HG03558 (cell line): ENCODE measurements at regions not wholly inside any gene's neighbourhood (a gene's known extent, or its start where the extent isn't known, plus 50 kb on each side); places are given as distances from the start of the nearest gene placed in this dataset.

Experiments
- ATAC-seq: cut with Tn5 transposase; IDR thresholded peaks from one replicate; pipeline ENCODE4 v1.9.1; 2021; ENCODE audit warnings: moderate number of reproducible peaks; ENCODE audit not compliant: unreplicated experiment; ENCODE audit errors: extremely low read depth

DNA sequence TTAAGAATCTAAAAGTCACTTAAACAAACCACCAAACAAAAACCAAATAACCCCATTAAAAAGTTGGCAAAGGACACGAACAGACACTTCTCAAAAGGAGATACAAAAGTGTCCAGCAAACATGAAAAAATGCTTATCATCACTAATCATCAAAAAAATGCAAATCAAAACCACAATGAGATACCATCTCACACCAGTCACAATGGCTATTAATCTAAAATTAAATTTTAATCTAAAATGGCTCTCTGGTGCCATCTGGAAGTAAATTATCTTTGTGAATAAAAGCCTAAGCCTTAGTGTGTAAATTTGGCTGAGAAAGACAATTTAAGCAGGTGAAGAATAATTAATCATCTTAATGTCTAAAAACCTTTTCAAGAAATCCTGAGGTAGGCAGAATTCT lies 204.5 kb upstream of the PPFIA2 start:
- ATAC-seq: no peak

DNA sequence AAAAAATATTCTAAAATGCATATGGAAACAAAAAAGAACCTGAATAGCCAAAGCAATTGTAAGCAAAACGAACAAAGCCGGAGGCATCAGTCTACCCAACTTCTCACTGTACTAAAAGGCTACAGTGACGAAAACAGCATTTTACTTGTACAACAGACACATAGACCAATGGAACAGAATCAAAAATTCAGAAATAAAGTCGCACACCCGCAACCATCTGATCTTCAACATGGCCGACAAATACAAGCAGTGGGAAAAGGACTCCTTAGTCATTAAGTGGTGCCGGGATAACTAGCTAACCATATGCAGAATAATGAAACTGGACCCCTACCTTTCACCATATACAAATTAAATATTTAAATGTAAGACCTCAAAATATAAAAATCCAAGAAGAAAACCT lies 203.9 kb upstream of the PPFIA2 start:
- no peak for ATAC-seq

DNA sequence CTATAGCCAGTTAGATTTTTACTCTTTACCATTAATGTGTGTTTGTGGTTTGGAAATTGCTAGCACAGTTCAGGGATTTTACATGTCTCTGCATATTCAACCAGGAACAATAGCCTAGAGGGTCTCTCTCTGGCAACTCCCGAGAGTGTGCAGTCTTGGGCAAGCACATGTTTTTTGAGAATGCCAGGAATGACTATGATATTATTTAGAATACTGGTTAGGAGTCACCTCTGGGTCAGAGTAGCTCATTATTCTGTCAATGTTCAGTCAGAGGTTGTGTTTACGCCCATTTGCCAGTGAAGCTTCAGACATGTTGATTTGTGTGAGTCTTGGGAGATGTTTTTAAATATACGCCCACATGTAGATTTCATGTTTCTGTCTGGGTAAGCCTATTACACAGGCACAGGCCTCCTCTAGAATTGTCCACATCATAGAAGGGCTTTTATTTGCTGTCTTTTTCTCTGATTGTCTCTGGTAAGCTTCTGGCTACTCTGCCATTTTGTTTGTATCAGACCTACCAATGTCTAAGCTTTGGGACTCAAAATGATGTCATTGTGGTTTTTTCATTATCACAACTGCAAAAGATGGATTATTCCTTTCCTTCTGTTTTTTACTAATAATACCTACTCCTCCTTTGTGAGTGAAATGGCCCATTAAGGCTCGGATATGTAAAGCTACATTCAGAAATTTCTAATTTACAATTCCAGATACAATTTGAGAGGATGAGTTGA lies 203.1 kb upstream of the PPFIA2 start:
- ATAC-seq: no peak

DNA sequence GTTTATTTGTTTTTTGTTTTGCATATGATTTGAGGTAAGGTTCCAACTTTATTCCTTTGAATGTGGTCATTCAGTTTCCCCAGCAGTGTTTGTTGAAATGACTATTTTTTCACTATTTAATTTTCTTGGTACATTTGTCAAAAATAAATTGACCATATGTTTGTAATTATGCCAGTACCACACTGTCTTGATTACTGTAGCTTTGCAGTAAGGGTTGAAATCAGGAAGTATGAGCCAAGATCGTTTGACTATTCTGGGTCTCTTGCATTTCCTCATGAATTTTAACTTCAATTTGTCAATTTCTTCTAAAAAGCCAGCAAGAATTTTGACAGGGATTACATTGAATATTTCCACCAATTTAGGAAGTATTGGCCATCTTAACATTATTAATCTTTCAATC lies 199.3 kb upstream of the PPFIA2 start:
- no peak for ATAC-seq

DNA sequence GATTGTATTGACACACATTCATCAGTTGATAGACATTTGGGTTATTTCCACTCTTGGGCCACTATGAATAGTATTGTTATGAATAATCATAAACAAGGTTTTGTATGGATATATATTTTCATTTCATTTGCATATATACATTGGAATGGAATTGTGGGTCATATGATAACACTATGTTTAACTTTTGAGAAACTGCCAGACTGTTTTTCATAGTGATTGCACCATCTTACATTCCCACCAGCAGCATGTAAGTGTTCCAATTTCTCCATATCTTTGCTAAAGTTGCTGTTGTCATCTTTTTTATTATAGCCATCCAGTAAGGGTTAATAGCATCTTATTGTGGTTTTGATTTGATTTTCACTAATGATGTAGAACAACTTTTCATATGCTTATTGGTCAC lies 198.5 kb upstream of the PPFIA2 start:
- no peak for ATAC-seq

DNA sequence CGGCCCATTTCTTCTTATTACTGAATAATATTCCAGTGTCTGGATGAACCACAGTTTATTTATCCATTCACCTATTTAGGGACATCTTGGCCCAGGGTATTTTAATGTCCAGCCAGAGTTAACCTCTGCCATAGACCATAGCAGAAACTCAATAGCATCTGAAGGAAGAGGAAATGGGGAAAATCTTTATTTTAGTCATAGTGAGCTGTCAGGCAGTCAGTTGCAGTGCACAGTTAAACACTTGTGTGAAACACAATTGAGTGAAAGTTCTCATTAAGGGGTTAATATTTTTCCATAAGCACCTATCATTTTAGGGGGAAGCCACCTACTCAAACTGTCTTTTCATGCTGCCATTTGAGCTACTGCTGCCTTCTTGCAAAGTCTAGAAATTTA lies 197.3 kb upstream of the PPFIA2 start:
- ATAC-seq: no peak

DNA sequence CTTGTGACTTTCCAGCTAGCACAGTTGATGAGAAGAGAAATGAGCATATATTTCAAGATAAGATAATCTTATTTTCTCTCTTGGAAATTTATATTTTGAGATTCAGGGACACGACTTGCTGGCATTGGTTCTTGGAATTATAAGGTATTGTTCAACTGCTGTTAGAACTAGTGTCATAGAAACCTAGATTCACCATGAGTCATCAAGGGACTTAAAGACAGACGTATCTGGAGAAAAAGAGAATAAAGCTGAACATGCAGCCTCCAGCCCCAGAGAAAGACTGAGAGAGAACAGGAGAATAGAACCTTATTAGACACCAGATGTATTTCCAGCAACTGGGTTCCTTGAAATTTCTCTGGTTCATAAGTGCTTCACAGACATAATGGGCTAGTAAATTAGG lies 194.4 kb upstream of the PPFIA2 start:
- ATAC-seq: no peak

DNA sequence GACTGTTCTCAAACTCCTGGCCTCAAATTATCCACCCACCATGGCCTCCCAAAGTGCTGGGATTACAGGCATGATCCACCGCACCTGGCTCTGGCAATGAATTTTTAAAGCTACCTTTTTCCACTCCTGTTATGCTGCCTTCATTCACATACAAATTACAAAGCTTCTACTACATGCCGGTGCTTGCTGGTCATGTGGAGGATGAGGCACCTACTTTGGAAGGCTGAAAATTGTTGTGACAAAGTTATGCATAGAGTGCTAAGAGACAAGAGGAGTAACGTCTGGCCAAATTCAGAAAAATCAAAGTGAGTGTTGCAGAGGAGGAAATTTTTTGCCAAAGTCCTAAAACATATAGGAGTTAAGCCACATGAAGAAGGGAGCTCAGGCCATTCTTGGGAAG lies 191.7 kb upstream of the PPFIA2 start:
- ATAC-seq: no peak

DNA sequence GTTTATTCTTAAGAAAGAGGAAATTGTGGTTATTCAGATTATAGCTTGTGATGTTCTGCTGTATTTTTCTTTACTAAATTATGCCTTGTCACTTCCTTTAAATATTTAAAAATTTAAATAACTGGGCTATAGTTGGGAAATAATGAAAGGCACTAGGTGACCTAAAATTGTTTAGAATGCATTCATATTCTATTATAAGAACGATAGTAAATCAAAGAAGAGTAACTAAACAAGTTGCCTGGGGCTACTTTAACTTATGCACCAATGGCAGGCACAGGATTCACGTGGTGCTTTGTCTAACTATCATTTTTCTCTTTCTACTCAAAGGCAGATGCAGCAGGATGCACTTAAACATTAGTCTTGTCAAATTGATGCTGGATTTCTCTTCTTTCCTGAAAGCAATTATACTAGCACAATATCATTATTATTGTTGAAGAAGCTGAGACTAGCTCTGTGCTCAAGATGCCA lies 190.7 kb upstream of the PPFIA2 start:
- no peak for ATAC-seq

DNA sequence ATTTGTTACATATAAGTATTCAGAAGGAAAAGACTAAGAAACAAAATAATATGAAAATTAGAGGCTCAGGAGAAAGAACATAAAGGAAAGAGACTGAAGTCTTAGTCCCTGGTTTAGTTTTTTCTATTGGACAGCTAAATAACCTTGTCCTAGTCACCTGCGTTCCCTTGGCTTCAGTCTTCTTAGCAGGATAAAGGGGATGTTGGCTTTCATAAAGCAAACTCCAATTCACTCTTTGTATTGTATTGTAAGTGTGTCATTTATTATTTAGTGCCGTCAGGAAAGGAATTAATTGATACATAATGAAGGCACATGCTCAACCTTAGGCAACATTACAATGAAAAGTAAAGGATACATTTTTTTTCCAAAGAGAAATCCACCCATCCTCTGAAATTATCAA lies 190.3 kb upstream of the PPFIA2 start:
- no peak for ATAC-seq

DNA sequence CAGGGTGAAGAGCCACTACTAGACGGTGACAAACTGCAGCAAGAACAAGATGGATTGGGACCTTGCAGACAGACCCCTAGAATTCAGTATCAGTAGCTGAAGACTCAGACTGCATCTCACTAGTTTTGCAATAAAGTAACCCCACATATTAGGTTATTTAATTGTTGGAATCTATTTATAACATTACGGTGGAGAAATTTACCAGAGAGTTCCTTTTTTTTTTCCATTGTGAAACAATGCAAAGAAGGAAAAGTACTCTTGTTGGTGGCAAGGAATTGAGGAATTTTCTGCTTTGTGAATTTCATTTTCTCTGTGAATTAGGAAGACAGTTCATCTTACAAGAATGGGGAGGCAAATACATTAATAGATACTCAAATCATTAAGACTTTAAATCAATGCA lies 185.7 kb upstream of the PPFIA2 start:
- ATAC-seq: no peak

DNA sequence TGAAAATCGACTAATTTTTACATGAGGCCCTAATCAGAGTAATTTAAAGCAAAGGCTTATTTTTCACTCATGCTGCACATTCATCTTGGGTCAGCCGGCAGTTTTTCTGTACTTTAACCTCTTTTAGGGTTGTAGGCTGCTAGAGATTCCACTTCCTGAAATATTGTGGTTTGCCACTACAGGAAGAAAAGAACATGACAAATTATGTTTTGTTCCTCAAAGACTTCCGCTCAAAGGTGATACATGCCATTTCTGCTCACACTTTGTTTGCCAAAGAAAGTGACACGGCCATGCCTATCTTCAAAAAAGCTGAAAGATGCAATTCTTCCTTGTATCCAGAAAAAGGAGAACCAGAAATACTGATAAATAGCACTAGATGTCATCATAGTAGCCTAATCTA lies 183.4 kb upstream of the PPFIA2 start:
- ATAC-seq: peak; percentile 48

DNA sequence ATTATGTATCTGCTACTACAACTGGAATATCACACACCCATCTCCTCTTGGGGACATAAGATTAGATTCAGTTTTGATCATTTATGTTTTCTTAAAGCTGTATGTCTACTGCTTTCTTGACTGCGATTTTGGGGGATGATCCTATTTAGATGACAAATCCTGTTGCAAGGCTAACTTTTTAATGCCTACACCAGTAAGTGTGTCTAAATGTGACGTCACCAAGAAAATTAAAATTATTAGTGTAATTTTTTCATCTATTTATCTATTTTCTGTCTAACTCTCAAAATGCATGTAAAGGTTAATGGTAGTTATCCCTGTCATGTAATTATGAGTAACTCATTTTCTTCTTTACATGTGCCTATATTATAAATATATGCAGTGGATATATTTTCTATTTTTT lies 170.9 kb upstream of the PPFIA2 start:
- ATAC-seq: no peak

DNA sequence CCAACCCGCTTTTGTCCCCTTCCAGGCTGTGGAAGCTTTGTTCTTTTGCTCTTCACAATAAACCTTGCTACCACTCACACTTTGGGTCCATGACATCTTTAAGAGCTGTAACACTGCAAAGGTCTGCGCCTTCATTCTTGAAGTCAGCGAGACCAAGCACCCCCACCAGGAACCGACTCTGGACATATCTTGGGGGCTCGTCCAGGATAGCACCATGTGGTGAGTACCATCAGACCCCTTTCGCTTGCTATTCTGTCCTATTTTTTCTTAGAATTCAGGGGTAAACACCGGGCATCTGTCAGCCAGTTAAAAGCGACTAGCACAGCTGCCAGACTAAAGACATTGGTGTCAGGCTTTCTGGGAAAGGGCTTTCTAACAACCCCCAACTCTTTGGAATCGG lies 137.6 kb upstream of the PPFIA2 start:
- no peak for ATAC-seq

DNA sequence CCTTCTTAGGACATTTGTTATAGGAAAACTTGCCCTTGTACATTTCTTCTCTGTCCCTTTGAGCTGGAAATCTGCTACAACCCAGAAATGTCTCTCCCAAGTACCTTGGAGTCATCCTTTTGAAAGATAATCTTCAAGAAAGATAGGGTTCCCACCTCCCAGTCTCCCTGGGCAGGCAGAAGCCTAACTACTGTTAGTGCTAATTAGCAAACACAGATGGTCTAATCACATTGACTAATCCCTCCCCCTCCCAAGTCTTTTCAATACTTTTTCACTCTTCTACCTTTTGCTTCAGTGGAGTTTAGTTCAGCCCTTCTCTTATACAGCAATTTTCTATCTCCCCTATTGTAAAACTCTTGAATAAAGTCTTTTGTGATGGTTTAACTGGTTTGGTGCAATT lies 129.8 kb upstream of the PPFIA2 start:
- no peak for ATAC-seq

DNA sequence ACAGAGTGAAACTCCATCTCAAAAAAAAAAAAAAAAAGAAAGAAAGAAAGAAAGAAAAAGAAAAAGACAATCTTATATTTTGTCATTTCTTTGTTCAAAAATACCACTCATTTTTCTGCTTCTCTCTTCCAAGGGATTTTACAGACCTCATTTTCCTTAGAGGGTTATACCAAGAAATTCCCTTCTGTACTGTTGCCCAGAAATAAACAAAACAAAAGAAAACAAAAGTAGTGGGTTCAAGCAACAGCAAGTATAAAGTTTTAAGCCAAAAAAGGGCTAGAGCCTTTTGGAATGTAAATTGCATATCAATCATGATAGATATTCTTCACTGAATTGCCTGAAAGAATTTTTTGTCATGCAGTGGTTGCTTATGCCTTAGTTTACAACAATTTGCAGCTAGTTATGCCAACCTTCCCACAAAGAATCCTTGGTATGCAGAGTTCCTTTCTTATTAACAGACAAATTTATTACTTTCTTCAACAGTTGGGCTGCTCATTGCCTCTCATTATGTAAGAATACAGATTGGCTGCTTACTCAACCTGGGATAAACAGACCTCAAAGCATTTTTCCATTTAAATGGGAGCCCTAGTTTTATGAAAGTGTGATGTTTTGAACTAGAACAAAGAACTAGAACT lies 129.1 kb upstream of the PPFIA2 start:
- ATAC-seq: no peak

DNA sequence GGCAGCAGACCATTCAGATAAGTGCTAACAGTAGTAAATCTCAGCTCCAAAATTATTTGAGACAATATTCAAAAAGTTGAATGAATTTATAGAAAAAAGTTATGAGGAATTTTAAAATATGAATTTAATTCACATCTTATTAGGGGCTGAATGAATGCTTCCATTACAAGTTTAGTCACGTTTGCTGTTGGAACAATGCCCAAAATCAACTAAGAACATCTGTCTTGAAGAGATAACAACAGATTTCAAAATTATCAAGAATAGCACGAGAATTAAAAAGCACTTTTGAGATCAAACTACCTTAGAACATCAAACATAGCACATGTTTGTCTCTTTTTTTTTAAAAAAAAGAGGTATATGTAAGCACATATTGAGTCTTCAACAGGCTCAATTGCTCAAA lies 115.4 kb upstream of the PPFIA2 start:
- no peak for ATAC-seq

DNA sequence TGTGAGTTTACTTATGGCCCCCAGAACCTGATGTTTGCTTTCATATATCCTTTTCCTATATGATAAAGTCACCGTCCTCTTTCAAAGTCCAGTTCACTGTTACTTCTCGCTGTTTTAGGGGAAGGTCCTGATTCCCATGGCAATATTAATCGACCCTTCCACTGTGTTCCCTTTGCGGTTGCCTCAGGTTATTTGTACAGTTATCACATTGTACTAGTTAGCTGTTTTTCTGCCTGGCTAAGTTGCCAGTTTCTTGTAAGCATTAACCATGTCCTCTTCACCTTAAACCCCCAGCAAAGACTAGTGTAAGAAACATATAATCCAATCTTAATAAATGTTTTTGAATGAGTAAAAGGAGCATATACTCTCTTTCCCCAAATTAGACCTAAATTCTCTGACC lies 115.0 kb upstream of the PPFIA2 start:
- no peak for ATAC-seq

DNA sequence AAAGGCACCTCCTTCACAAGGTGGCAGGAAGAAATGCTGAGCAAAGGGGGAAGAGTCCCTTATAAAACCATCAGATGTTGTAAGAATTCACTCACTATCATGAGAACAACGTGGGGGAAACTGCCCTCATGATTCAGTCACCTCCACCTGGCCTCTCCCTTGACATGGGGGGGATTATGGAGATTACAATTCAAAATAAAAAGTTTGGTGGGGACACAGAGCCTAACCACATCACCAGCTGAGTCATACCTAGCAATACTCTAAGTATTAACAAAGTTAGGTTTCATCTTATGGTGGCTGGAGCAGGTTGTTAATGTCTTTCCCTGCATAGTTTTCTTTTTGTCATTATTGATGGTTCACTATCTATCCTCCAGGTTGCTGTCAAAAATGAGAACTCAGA lies 113.2 kb upstream of the PPFIA2 start:
- no peak for ATAC-seq

DNA sequence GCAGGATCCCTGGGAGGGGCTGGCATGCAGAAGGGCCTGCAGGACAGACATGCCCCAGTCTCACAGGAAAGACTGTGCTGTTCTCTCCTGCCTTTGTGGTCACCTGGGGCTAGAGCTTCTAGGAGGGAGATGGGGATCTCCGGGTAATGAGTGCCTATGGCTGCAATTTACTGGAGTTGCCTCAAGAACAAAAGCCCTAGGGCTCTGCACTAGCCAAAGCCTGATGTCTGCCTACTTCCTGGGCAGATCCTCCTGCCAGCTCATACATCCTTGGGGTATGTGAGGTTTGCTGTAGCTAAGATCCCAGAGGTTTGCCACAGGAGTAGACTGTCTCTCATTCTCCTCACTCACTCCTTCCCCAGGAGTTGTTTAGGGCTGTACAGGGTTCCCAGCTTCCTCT lies 106.9 kb upstream of the PPFIA2 start:
- no peak for ATAC-seq

DNA sequence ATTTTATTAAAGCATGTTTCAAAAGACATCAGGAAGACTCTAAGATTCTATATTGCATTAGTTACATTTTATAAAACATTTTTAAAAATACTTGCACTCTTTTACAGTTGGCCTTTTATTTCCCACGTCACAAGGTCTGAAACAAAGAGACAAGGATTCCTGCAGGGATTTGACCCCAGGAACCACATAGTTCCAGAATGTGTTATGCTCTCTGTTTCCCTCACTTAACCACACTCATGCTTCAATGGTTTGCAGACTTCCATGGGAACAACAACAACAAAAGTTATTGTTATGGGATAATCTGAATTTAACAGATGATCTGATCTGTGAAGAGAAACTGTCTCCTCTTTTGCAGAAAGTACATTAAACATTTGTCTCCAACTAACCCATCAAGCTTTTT lies 104.3 kb upstream of the PPFIA2 start:
- ATAC-seq: no peak

DNA sequence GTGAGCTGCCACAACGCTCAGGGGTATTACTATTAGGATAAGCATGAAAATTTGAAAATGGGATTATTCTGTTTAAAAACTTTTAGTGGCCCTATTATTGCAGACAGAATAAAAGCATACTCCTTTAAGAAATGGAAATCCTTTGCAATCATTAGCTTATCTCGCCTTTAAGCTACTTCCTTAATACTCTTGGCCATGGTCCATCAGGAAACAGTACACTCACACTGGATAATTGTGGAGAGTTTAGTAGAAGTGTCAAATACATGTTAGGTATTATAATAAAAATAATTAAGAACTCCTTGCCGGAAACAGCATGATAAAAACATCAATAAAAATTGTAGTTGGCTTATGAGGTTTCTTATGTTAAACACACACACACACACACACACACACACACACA lies 100.4 kb upstream of the PPFIA2 start:
- no peak for ATAC-seq
